Panc1 (cell line): ENCODE measurements at regions not wholly inside any gene's neighbourhood (a gene's known extent, or its start where the extent isn't known, plus 50 kb on each side); places are given as distances from the start of the nearest gene placed in this dataset.

Source experiments
- ATAC-seq: fragments of 200-7000 bp; cut with Tn5 transposase; 2 replicates; pipeline ENCODE4 v1.9.1; 2020; ENCODE audit warnings: mild to moderate bottlenecking, moderate library complexity
- BruUV-seq: library from RNA; stranded (reverse); fragments of 400-500 nt; replicated peaks from 2 replicates; lab custom pipeline; 2021; lab: Mats Ljungman, UMichigan
- CTCF ChIA-PET: fragments of 300-600 bp; sonication (Branson Sonifier 250); formaldehyde crosslinking; loops from one replicate; lab custom pipeline; 2022; ENCODE audit warnings: antibody characterized with exemption; lab: Charles Lee
- POLR2A ChIA-PET: fragments of 300-600 bp; sonication (Branson Sonifier 250); formaldehyde crosslinking; loops from one replicate; lab custom pipeline; 2022; ENCODE audit warnings: antibody characterized with exemption; lab: Charles Lee
- DNase-seq: peaks from one replicate; pipeline ENCODE4 v3.0.0-alpha.2; 2010; ENCODE audit warnings: low read depth, low spot score
- H3K27ac ChIP-seq: 2 replicates; pipeline ENCODE4 v1.5.1; 2011; ENCODE audit warnings: mild to moderate bottlenecking, low read length, inconsistent platforms
- H3K27me3 ChIP-seq: fragments of 200-500 bp; sonication (Bioruptor generic); 2 replicates; pipeline ENCODE4 v1.6.0; 2014; ENCODE audit warnings: low read length, inconsistent platforms; ENCODE audit not compliant: control insufficient read depth, insufficient read depth
- H3K36me3 ChIP-seq: fragments of 200-500 bp; sonication (Bioruptor generic); 2 replicates; pipeline ENCODE4 v1.5.1; 2014; ENCODE audit warnings: inconsistent platforms, mild to moderate bottlenecking, low read length, moderate library complexity; ENCODE audit not compliant: control insufficient read depth, insufficient read depth
- H3K4me1 ChIP-seq: 2 replicates; pipeline ENCODE4 v1.5.1; 2011; ENCODE audit warnings: inconsistent platforms, mild to moderate bottlenecking, low read length, moderate library complexity; ENCODE audit not compliant: control insufficient read depth, insufficient read depth
- H3K4me3 ChIP-seq, 2 experiments: 2 replicates each; pipeline ENCODE4 v1.5.1; 2011 to 2012; ENCODE audit warnings: low read depth in 2 of 2, low read length in 2 of 2, mild to moderate bottlenecking in 2 of 2, inconsistent platforms in 1 of 2, moderate library complexity in 1 of 2
- H3K9me3 ChIP-seq: fragments of 200-500 bp; sonication (Bioruptor generic); 2 replicates; pipeline ENCODE4 v1.5.1; 2014; ENCODE audit warnings: low read depth, mild to moderate bottlenecking, inconsistent platforms, low read length, moderate library complexity; ENCODE audit not compliant: control insufficient read depth, insufficient read depth
- CTCF ChIP-seq: fragments of 450-650 bp; IDR thresholded peaks from 2 replicates; pipeline ENCODE4 v1.5.1; 2017; ENCODE audit warnings: mild to moderate bottlenecking
- POLR2AphosphoS5 ChIP-seq: IDR thresholded peaks from 2 replicates; pipeline ENCODE4 v1.6.1; 2012; ENCODE audit warnings: mild to moderate bottlenecking, low read depth, low read length, moderate library complexity
- SIN3A ChIP-seq: IDR thresholded peaks from 2 replicates; pipeline ENCODE4 v1.6.1; 2012; ENCODE audit warnings: low read depth, mild to moderate bottlenecking, low read length, moderate library complexity, borderline replicate concordance; ENCODE audit not compliant: insufficient read depth
- TCF7L2 ChIP-seq: IDR thresholded peaks from 2 replicates; pipeline ENCODE4 v1.6.1; 2011; ENCODE audit warnings: mild to moderate bottlenecking, low read depth, low read length, inconsistent platforms
- in situ Hi-C: cut with HindIII; loops from 2 replicates; pipeline ENCODE4 v1.10.0; 2016; ENCODE audit warnings: low sequenced_read_pairs, low pct_unique_long_range_greater_than_20kb
- intact Hi-C: fragments of 100-400 bp; cut with micrococcal nuclease; formaldehyde crosslinking; loops from one replicate; pipeline ENCODE4 v1.10.0; 2022; ENCODE audit not compliant: unreplicated experiment
- TF ChIP-seq, protein P1 (sequence below), 2 experiments: IDR thresholded peaks; 2 replicates each; pipeline ENCODE4 v1.6.1; 2011 to 2012; ENCODE audit warnings: low read depth in 2 of 2, control low read depth in 1 of 2, low read length in 1 of 2, mild to moderate bottlenecking in 1 of 2, moderate library complexity in 1 of 2; ENCODE audit not compliant: insufficient read depth in 1 of 2

DNA sequence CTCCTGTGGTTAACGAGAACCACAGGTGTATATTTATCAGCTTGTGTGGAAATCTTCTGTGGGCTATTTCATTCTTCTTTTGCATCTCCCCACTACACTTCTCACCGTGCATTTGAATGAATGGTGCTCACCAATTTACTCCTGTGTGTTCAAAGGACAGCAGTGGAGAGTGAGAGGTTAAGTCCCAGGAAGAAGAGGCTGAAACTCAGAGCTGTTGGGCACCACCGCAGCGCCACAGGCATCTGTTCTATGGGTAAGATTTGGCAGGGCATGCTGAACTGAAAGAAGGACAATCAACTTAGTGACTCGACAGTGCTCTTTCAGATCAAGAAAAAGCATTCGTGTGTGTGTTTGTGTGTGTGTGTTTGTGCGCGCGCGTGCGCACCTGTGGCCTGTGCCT is 297.9 kb upstream of the SIX2 start:
- POLR2A ChIA-PET = no interaction called here
- no TSS peak for BruUV-seq
- H3K9me3 ChIP-seq = no peaks in the 10 kb centered on the region
- no peak for DNase-seq
- no peak for TF ChIP-seq POLR2AphosphoS5
- TF ChIP-seq SIN3A = no peak
- TF ChIP-seq, protein P1, sequence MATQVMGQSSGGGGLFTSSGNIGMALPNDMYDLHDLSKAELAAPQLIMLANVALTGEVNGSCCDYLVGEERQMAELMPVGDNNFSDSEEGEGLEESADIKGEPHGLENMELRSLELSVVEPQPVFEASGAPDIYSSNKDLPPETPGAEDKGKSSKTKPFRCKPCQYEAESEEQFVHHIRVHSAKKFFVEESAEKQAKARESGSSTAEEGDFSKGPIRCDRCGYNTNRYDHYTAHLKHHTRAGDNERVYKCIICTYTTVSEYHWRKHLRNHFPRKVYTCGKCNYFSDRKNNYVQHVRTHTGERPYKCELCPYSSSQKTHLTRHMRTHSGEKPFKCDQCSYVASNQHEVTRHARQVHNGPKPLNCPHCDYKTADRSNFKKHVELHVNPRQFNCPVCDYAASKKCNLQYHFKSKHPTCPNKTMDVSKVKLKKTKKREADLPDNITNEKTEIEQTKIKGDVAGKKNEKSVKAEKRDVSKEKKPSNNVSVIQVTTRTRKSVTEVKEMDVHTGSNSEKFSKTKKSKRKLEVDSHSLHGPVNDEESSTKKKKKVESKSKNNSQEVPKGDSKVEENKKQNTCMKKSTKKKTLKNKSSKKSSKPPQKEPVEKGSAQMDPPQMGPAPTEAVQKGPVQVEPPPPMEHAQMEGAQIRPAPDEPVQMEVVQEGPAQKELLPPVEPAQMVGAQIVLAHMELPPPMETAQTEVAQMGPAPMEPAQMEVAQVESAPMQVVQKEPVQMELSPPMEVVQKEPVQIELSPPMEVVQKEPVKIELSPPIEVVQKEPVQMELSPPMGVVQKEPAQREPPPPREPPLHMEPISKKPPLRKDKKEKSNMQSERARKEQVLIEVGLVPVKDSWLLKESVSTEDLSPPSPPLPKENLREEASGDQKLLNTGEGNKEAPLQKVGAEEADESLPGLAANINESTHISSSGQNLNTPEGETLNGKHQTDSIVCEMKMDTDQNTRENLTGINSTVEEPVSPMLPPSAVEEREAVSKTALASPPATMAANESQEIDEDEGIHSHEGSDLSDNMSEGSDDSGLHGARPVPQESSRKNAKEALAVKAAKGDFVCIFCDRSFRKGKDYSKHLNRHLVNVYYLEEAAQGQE (IDR thresholded peaks at IDR 0.05; ENCODE audit: insufficient read depth in 1 of 2, low read depth in 2 of 2, low read length in 1 of 2) = no peak
- no peak for TF ChIP-seq CTCF
- no peak for TF ChIP-seq TCF7L2
- in situ Hi-C loops (no loop called here), intact Hi-C loops (no loop called here)
- H3K36me3 ChIP-seq = no peaks in the 10 kb centered on the region
- CTCF ChIA-PET = no interaction called here
- no peak for ATAC-seq
- H3K4me1 ChIP-seq = no peaks in the 10 kb centered on the region
- peaks cover 10% of the 10 kb centered on the region for H3K27me3 ChIP-seq
- H3K4me3 ChIP-seq = no peak overlapping the region
- H3K27ac ChIP-seq = no peak overlapping the region

DNA sequence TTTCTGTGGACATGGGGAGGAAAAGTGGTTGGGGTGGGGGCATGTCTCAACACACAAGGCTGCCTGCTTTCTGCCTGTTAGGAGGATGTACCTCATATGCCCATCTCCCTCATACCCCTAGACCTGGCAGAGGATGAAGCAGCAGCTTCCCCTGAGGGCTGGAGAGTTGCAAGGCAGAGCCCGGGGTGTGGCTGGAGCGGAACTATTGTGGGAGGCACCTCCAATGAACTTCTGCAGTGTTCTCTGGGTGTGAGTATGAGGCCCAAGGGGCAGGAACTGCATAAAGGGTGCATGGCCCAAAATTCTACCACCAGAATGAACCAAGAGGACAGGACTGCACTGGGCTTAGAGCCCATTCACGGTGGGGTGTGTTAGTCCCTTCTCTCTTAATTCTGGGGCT is 296.3 kb upstream of the SIX2 start:
- ChIA-PET CTCF (no interaction called here), POLR2A (no interaction called here)
- H3K27me3 ChIP-seq = peaks cover 14% of the 10 kb centered on the region
- intact Hi-C loops = no loop called here
- no peaks in the 10 kb centered on the region for H3K9me3 ChIP-seq
- no peaks in the 10 kb centered on the region for H3K36me3 ChIP-seq
- no peak overlapping the region for H3K27ac ChIP-seq
- no peaks in the 10 kb centered on the region for H3K4me1 ChIP-seq
- ATAC-seq (no peak), DNase-seq (no peak)
- no peak overlapping the region for H3K4me3 ChIP-seq
- TF ChIP-seq, protein P1 (IDR thresholded peaks at IDR 0.05; ENCODE audit: insufficient read depth in 1 of 2, low read depth in 2 of 2, low read length in 1 of 2) = no peak
- in situ Hi-C loops = no loop called here
- no TSS peak for BruUV-seq
